Neural progenitor cell (in vitro differentiated cells): ENCODE measurements at regions not wholly inside any gene's neighbourhood (a gene's known extent, or its start where the extent isn't known, plus 50 kb on each side); places are given as distances from the start of the nearest gene placed in this dataset.

Experiments
- DNase-seq: peaks from one replicate; pipeline ENCODE4 v3.0.0-alpha.2; 2016; ENCODE audit warnings: low spot score
- H2AFZ ChIP-seq: fragments of 200-600 bp; sonication (generic); replicated peaks from 2 replicates; pipeline ENCODE4 v1.6.1; 2016; ENCODE audit warnings: antibody characterized with exemption
- H3F3A ChIP-seq: fragments of 200-600 bp; sonication (generic); 2 replicates; pipeline ENCODE4 v1.6.1; 2016; ENCODE audit warnings: antibody characterized with exemption, low read depth
- H3K27ac ChIP-seq: fragments of 200-600 bp; sonication (generic); 2 replicates; pipeline ENCODE4 v1.5.1; 2016; ENCODE audit warnings: mild to moderate bottlenecking
- H3K27me3 ChIP-seq: fragments of 200-600 bp; sonication (generic); 2 replicates; pipeline ENCODE4 v1.6.1; 2016; ENCODE audit warnings: mild to moderate bottlenecking, moderate library complexity
- H3K36me3 ChIP-seq: fragments of 200-600 bp; sonication (generic); 2 replicates; pipeline ENCODE4 v1.5.1; 2016
- H3K4me1 ChIP-seq: fragments of 200-600 bp; sonication (generic); 2 replicates; pipeline ENCODE4 v1.6.1; 2016; ENCODE audit warnings: mixed run types
- H3K4me2 ChIP-seq: fragments of 200-600 bp; sonication (generic); 2 replicates; pipeline ENCODE4 v1.6.1; 2016
- H3K4me3 ChIP-seq: fragments of 200-600 bp; sonication (generic); 2 replicates; pipeline ENCODE4 v1.5.1; 2016
- H3K79me2 ChIP-seq: fragments of 200-600 bp; sonication (generic); 2 replicates; pipeline ENCODE4 v1.6.1; 2016; ENCODE audit warnings: low read depth
- H3K9ac ChIP-seq: fragments of 200-600 bp; sonication (generic); 2 replicates; pipeline ENCODE4 v1.6.1; 2016
- H3K9me3 ChIP-seq: fragments of 200-600 bp; sonication (generic); 2 replicates; pipeline ENCODE4 v1.5.1; 2016; ENCODE audit warnings: low read depth
- H4K20me1 ChIP-seq: fragments of 200-600 bp; sonication (generic); 2 replicates; pipeline ENCODE4 v1.6.1; 2016; ENCODE audit warnings: low read depth
- H3K27ac Mint-ChIP-seq: 3 replicates; pipeline ENCODE4 v1.8.0; 2021; ENCODE audit warnings: mixed read lengths
- H3K27me3 Mint-ChIP-seq: 2 replicates; pipeline ENCODE4 v1.8.0; 2022; ENCODE audit warnings: low read depth, mild to moderate bottlenecking, inconsistent platforms, moderate library complexity, mixed read lengths; ENCODE audit not compliant: insufficient read depth
- H3K36me3 Mint-ChIP-seq: 3 replicates; pipeline ENCODE4 v1.8.0; 2021; ENCODE audit warnings: mixed read lengths
- H3K4me1 Mint-ChIP-seq: 3 replicates; pipeline ENCODE4 v1.8.0; 2021; ENCODE audit warnings: mixed read lengths
- H3K4me3 Mint-ChIP-seq: 3 replicates; pipeline ENCODE4 v1.8.0; 2021; ENCODE audit warnings: mild to moderate bottlenecking, moderate library complexity, mixed read lengths
- H3K9me3 Mint-ChIP-seq: 3 replicates; pipeline ENCODE4 v1.8.0; 2020; ENCODE audit warnings: mixed read lengths
- EZH2 ChIP-seq: fragments of 200-600 bp; sonication (generic); IDR thresholded peaks from 2 replicates; pipeline ENCODE4 v1.6.1; 2017; ENCODE audit warnings: antibody characterized with exemption, mild to moderate bottlenecking, moderate library complexity
- EZH2phosphoT487 ChIP-seq: fragments of 200-600 bp; sonication (generic); IDR thresholded peaks from 2 replicates; pipeline ENCODE4 v1.6.1; 2017; ENCODE audit warnings: antibody characterized with exemption
- TF ChIP-seq, protein P1 (sequence below): fragments of 200-600 bp; sonication (generic); IDR thresholded peaks from 2 replicates; pipeline ENCODE4 v1.5.1; 2017; ENCODE audit warnings: antibody characterized with exemption, mild to moderate bottlenecking

DNA sequence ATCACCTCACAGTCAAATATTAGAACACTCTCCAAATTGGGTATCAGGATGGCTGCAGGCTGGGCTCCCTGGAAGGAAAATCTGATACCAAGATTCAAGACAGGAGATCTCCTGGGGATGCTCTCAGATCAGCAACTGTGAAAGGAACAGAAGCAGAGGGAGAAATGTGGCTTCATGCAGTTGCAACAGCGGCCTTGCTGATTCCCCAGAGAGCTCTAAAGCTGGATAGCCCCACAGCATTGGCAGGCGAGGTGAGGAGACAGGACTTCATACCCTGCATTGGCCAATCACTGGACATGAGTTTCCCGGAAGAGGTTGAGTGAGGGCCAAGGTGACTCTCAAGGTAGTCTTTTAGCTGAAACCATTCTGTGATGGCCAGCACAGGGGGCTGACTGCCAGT lies 190.6 kb downstream of the PTPN20 start:
- Histone ChIP-seq H3K9ac (no peak overlapping the region), H3K4me3 (no peak overlapping the region), H3K36me3 (no peaks in the 10 kb centered on the region), H2AFZ (no peak overlapping the region), H3K9me3 (no peaks in the 10 kb centered on the region), H3F3A (no peaks in the 10 kb centered on the region), H3K27me3 (no peaks in the 10 kb centered on the region), H3K79me2 (no peaks in the 10 kb centered on the region), H3K27ac (no peak overlapping the region), H3K4me2 (no peak overlapping the region), H4K20me1 (no peaks in the 10 kb centered on the region), H3K4me1 (no peaks in the 10 kb centered on the region)
- Mint-ChIP-seq H3K27me3 (peaks cover 10% of the 10 kb centered on the region), H3K4me1 (peaks cover 12% of the 10 kb centered on the region), H3K4me3 (no peak overlapping the region), H3K36me3 (no peaks in the 10 kb centered on the region), H3K27ac (no peak overlapping the region), H3K9me3 (peaks cover 6% of the 10 kb centered on the region)
- no peak for DNase-seq
- TF ChIP-seq EZH2phosphoT487 (no peak), EZH2 (no peak)
- TF ChIP-seq, protein P1, sequence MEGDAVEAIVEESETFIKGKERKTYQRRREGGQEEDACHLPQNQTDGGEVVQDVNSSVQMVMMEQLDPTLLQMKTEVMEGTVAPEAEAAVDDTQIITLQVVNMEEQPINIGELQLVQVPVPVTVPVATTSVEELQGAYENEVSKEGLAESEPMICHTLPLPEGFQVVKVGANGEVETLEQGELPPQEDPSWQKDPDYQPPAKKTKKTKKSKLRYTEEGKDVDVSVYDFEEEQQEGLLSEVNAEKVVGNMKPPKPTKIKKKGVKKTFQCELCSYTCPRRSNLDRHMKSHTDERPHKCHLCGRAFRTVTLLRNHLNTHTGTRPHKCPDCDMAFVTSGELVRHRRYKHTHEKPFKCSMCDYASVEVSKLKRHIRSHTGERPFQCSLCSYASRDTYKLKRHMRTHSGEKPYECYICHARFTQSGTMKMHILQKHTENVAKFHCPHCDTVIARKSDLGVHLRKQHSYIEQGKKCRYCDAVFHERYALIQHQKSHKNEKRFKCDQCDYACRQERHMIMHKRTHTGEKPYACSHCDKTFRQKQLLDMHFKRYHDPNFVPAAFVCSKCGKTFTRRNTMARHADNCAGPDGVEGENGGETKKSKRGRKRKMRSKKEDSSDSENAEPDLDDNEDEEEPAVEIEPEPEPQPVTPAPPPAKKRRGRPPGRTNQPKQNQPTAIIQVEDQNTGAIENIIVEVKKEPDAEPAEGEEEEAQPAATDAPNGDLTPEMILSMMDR, result no peak

DNA sequence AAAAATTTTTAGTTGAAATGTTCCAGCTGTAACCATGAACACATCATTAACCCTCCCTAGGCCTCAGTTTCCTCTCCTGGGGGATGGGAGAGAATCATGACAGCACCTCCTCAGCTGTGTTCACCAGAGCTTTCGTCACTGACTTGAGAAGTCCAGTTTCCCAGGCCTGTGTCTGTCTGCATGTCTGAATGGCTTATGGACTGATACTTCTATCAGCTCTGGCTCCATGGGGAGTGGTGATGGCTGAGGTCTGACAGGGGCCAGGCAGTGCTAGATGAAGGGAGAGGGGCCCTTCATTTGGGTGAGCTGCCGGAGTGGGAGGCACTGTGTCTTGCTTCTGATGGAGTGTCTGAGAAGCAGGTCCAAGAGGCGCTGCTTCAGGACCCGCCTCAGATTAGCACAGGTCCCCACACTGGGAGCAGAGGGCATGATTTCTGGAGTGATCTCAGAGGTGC lies 192.9 kb downstream of the PTPN20 start:
- no peaks in the 10 kb centered on the region for H3K9me3 ChIP-seq
- H3K4me3 Mint-ChIP-seq, result no peak overlapping the region
- H3K27me3 ChIP-seq, result no peaks in the 10 kb centered on the region
- H3K27ac Mint-ChIP-seq, result no peak overlapping the region
- no peak overlapping the region for H2AFZ ChIP-seq
- no peak overlapping the region for H3K4me3 ChIP-seq
- H3K27ac ChIP-seq, result no peak overlapping the region
- H3K27me3 Mint-ChIP-seq, result peaks cover 10% of the 10 kb centered on the region
- no peaks in the 10 kb centered on the region for H3K79me2 ChIP-seq
- no peak overlapping the region for H3K9ac ChIP-seq
- H3K4me2 ChIP-seq, result no peak overlapping the region
- TF ChIP-seq EZH2 (no peak), EZH2phosphoT487 (no peak)
- TF ChIP-seq, protein P1, result no peak
- peaks cover 6% of the 10 kb centered on the region for H3K9me3 Mint-ChIP-seq
- H3K36me3 ChIP-seq, result no peaks in the 10 kb centered on the region
- peaks cover 12% of the 10 kb centered on the region for H3K4me1 Mint-ChIP-seq
- H3K36me3 Mint-ChIP-seq, result no peaks in the 10 kb centered on the region
- DNase-seq, result no peak
- H3K4me1 ChIP-seq, result no peaks in the 10 kb centered on the region
- no peaks in the 10 kb centered on the region for H3F3A ChIP-seq
- no peaks in the 10 kb centered on the region for H4K20me1 ChIP-seq

DNA sequence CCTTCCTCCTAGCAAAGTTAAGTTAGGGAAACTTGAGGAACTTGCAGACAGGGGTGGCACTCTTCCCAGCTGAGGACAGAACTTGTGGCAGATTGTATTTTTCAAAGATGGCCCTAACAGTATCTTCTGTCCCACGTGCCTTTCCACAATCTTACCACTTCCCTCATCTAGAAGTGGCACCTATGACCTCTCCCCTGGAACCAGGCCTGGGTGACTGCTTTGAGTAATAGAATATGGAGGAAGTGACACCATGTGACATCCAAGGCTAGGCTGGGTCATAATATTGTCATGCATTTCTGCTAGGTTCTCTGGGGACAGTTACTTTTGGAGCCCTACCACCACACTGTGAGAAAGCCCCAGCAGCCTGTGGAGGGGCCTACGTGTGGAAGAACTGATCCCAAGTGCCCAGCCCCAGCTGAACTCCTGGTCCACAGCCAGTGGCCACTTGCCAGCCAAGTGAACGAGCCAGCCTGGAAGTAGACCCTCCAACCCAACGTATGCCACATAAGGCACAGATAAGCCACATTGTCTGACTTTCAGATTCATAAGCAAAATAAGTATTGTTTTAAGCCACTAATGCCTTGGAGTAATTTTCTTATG lies 193.7 kb downstream of the PTPN20 start:
- Mint-ChIP-seq H3K4me1 (peaks cover 12% of the 10 kb centered on the region), H3K27ac (no peak overlapping the region), H3K4me3 (no peak overlapping the region), H3K36me3 (no peaks in the 10 kb centered on the region), H3K9me3 (peaks cover 6% of the 10 kb centered on the region), H3K27me3 (peaks cover 10% of the 10 kb centered on the region)
- no peak overlapping the region for H2AFZ ChIP-seq
- H3K9ac ChIP-seq, result no peak overlapping the region
- no peaks in the 10 kb centered on the region for H3K27me3 ChIP-seq
- H3F3A ChIP-seq, result no peaks in the 10 kb centered on the region
- H3K9me3 ChIP-seq, result no peaks in the 10 kb centered on the region
- DNase-seq, result no peak
- no peak overlapping the region for H3K27ac ChIP-seq
- H3K79me2 ChIP-seq, result no peaks in the 10 kb centered on the region
- H3K4me1 ChIP-seq, result no peaks in the 10 kb centered on the region
- no peak overlapping the region for H3K4me3 ChIP-seq
- H3K36me3 ChIP-seq, result no peaks in the 10 kb centered on the region
- H3K4me2 ChIP-seq, result no peak overlapping the region
- H4K20me1 ChIP-seq, result no peaks in the 10 kb centered on the region
- TF ChIP-seq, protein P1, result no peak
- TF ChIP-seq EZH2phosphoT487 (no peak), EZH2 (no peak)
